H1 (cell line): ENCODE measurements at regions not wholly inside any gene's neighbourhood (a gene's known extent, or its start where the extent isn't known, plus 50 kb on each side); places are given as distances from the start of the nearest gene placed in this dataset.

Source experiments
- CTCF ChIA-PET: fragments of 300-600 bp; sonication (Branson Sonifier 250); formaldehyde crosslinking; loops from one replicate; lab custom pipeline; 2021; ENCODE audit not compliant: partially characterized antibody; lab: Charles Lee
- POLR2A ChIA-PET: fragments of 300-600 bp; sonication (Branson Sonifier 250); formaldehyde crosslinking; loops from one replicate; lab custom pipeline; 2021; ENCODE audit warnings: inconsistent platforms; ENCODE audit not compliant: partially characterized antibody; lab: Charles Lee
- DNase-seq, 2 experiments: peaks; one replicate each; pipeline versions ENCODE4 v3.0.0 to v3.0.0-alpha.2; 2010 to 2022; ENCODE audit warnings: low spot score in 2 of 2, low read depth in 1 of 2, mixed read lengths in 1 of 2
- FAIRE-seq: peaks from 2 replicates; lab custom pipeline; 2011; peaks lifted over from hg19 to GRCh38; lab: Jason Lieb, UNC
- H2AFZ ChIP-seq: 2 replicates; pipeline ENCODE4 v1.8.1; 2012; ENCODE audit warnings: low read length, inconsistent platforms
- H2AK5ac ChIP-seq: 2 replicates; pipeline ENCODE4 v1.6.1; 2013; ENCODE audit warnings: low read depth, low read length
- H2BK120ac ChIP-seq: replicated peaks from 2 replicates; pipeline ENCODE3; 2013; ENCODE audit warnings: low read depth, low read length, inconsistent platforms
- H2BK12ac ChIP-seq: 2 replicates; pipeline ENCODE4 v1.6.1; 2013; ENCODE audit warnings: low read depth, low read length
- H2BK15ac ChIP-seq: 2 replicates; pipeline ENCODE4 v1.6.1; 2013; ENCODE audit warnings: low read length
- H2BK20ac ChIP-seq: 2 replicates; pipeline ENCODE4 v1.6.1; 2013; ENCODE audit warnings: low read length
- H2BK5ac ChIP-seq: 2 replicates; pipeline ENCODE4 v1.6.1; 2013; ENCODE audit warnings: low read depth, low read length
- H3K14ac ChIP-seq: 2 replicates; pipeline ENCODE4 v1.6.1; 2013; ENCODE audit warnings: inconsistent platforms; ENCODE audit not compliant: insufficient read length
- H3K18ac ChIP-seq: 2 replicates; pipeline ENCODE4 v1.6.1; 2013; ENCODE audit warnings: low read length; ENCODE audit errors: extremely low read depth
- H3K23ac ChIP-seq: 2 replicates; pipeline ENCODE4 v1.6.1; 2013; ENCODE audit warnings: inconsistent platforms; ENCODE audit not compliant: insufficient read length
- H3K23me2 ChIP-seq: 2 replicates; pipeline ENCODE4 v1.6.1; 2013; ENCODE audit warnings: low read depth, low read length
- H3K27ac ChIP-seq: 2 replicates; pipeline ENCODE4 v1.6.1; 2011; ENCODE audit warnings: low read depth, low read length, inconsistent platforms
- H3K27me3 ChIP-seq, 4 experiments: replicated peaks in 1 of 4; 1 replicate in 1 of 4; 2 replicates in 3 of 4; pipeline versions ENCODE4 v1.6.1 to v1.8.1; 2011 to 2013; ENCODE audit warnings: low read length in 3 of 4, mild to moderate bottlenecking in 3 of 4, inconsistent platforms in 2 of 4, mixed read lengths in 2 of 4, moderate library complexity in 1 of 4; ENCODE audit not compliant: control insufficient read depth in 3 of 4, insufficient read depth in 3 of 4; ENCODE audit errors: extremely low read depth in 1 of 4
- H3K36me3 ChIP-seq, 4 experiments: 2 replicates each; pipeline versions ENCODE4 v1.6.1 to v1.8.1; 2011 to 2013; ENCODE audit warnings: mild to moderate bottlenecking in 4 of 4, low read length in 3 of 4, moderate library complexity in 2 of 4, control low read depth in 1 of 4, inconsistent platforms in 1 of 4; ENCODE audit not compliant: insufficient read depth in 4 of 4, control insufficient read depth in 2 of 4
- H3K4ac ChIP-seq: replicated peaks from 2 replicates; pipeline ENCODE3; 2013; ENCODE audit warnings: low read length, low read depth, mixed read lengths, inconsistent platforms; ENCODE audit not compliant: insufficient read length
- H3K4me1 ChIP-seq, 4 experiments: replicated peaks in 1 of 4; 1 replicate in 1 of 4; 2 replicates in 3 of 4; pipeline versions ENCODE4 v1.6.1 to v1.8.1; 2011 to 2013; ENCODE audit warnings: low read length in 3 of 4, inconsistent platforms in 2 of 4, mixed read lengths in 1 of 4; ENCODE audit not compliant: insufficient read depth in 4 of 4, control insufficient read depth in 3 of 4
- H3K4me2 ChIP-seq, 2 experiments: 2 replicates each; pipeline versions ENCODE4 v1.6.1 to v1.8.1; 2011 to 2013; ENCODE audit warnings: low read depth in 2 of 2, low read length in 2 of 2, control low read depth in 1 of 2, inconsistent platforms in 1 of 2, mild to moderate bottlenecking in 1 of 2; ENCODE audit not compliant: insufficient read depth in 1 of 2
- H3K4me3 ChIP-seq, 4 experiments: fragments of 200-600, 300-600 bp in 1 of 4; sonication (generic), shearing (Covaris generic), sonication (Bioruptor Twin) in 1 of 4; 2 replicates each; pipeline versions ENCODE4 v1.5.1 to v1.8.1; 2011 to 2016; ENCODE audit warnings: low read length in 4 of 4, low read depth in 3 of 4, control low read depth in 2 of 4, inconsistent platforms in 2 of 4, mild to moderate bottlenecking in 2 of 4, mixed read lengths in 1 of 4, moderate library complexity in 1 of 4; ENCODE audit not compliant: insufficient read depth in 2 of 4; ENCODE audit errors: extremely low read depth in 1 of 4
- H3K56ac ChIP-seq: replicated peaks from 2 replicates; pipeline ENCODE3; 2013; ENCODE audit warnings: low read depth, mild to moderate bottlenecking, mixed read lengths, low read length, inconsistent platforms; ENCODE audit not compliant: insufficient read length
- H3K79me1 ChIP-seq: 2 replicates; pipeline ENCODE4 v1.6.1; 2013; ENCODE audit warnings: low read depth, low read length, control low read depth
- H3K79me2 ChIP-seq, 2 experiments: 2 replicates each; pipeline versions ENCODE4 v1.6.1 to v1.8.1; 2012 to 2013; ENCODE audit warnings: low read length in 2 of 2, mild to moderate bottlenecking in 2 of 2, inconsistent platforms in 1 of 2; ENCODE audit not compliant: insufficient read depth in 2 of 2, control insufficient read depth in 1 of 2
- H3K9ac ChIP-seq, 4 experiments: replicated peaks in 1 of 4; 1 replicate in 1 of 4; 2 replicates in 3 of 4; pipeline versions ENCODE4 v1.6.1 to v1.8.1; 2011 to 2013; ENCODE audit warnings: low read depth in 3 of 4, low read length in 3 of 4, control low read depth in 2 of 4, mild to moderate bottlenecking in 2 of 4, moderate library complexity in 2 of 4, inconsistent platforms in 1 of 4; ENCODE audit errors: extremely low read depth in 1 of 4
- H3K9me3 ChIP-seq, 2 experiments: 2 replicates each; pipeline versions ENCODE4 v1.6.1 to v1.8.1; 2012 to 2013; ENCODE audit warnings: mild to moderate bottlenecking in 2 of 2, moderate library complexity in 2 of 2, control low read depth in 1 of 2, inconsistent platforms in 1 of 2, low read depth in 1 of 2, low read length in 1 of 2, mixed read lengths in 1 of 2; ENCODE audit not compliant: insufficient read depth in 2 of 2
- H4K20me1 ChIP-seq, 2 experiments: replicated peaks in 1 of 2; 2 replicates each; pipeline versions ENCODE3 to v1.8.1; 2011 to 2013; ENCODE audit warnings: inconsistent platforms in 2 of 2, low read length in 2 of 2, mild to moderate bottlenecking in 1 of 2; ENCODE audit not compliant: insufficient read depth in 2 of 2, control insufficient read depth in 1 of 2
- H4K5ac ChIP-seq: 2 replicates; pipeline ENCODE4 v1.6.1; 2013; ENCODE audit warnings: low read length, low read depth, mixed read lengths, inconsistent platforms; ENCODE audit not compliant: insufficient read length
- H4K8ac ChIP-seq: 2 replicates; pipeline ENCODE4 v1.8.0; 2013; ENCODE audit warnings: mild to moderate bottlenecking, moderate library complexity, low read length, inconsistent platforms; ENCODE audit not compliant: insufficient read depth; ENCODE audit errors: extremely low read depth
- H4K91ac ChIP-seq: replicated peaks from 2 replicates; pipeline ENCODE3; 2013; ENCODE audit warnings: low read length, mixed read lengths, inconsistent platforms; ENCODE audit not compliant: insufficient read length
- CTBP2 ChIP-seq: IDR thresholded peaks from 2 replicates; pipeline ENCODE4 v1.7.0; 2011; ENCODE audit warnings: borderline replicate concordance, mild to moderate bottlenecking, moderate library complexity, mixed read lengths, low read length; ENCODE audit not compliant: insufficient read depth, insufficient read length
- CTCF ChIP-seq, 3 experiments: IDR thresholded peaks; 1 replicate in 2 of 3; 2 replicates in 1 of 3; pipeline versions ENCODE4 v1.5.1 to v1.6.1; 2011; ENCODE audit warnings: low read length in 3 of 3, mild to moderate bottlenecking in 3 of 3, inconsistent platforms in 2 of 3, low read depth in 1 of 3, moderate library complexity in 1 of 3; ENCODE audit not compliant: insufficient read depth in 1 of 3; ENCODE audit errors: control extremely low read depth in 1 of 3
- RAD21 ChIP-seq, 2 experiments: IDR thresholded peaks in 1 of 2; conservative IDR thresholded peaks in 1 of 2; 2 replicates each; pipeline ENCODE4 v1.6.1; 2011; ENCODE audit warnings: low read depth in 2 of 2, low read length in 2 of 2, improper control_type of control experiment in 1 of 2, inconsistent platforms in 1 of 2, mild to moderate bottlenecking in 1 of 2, moderate library complexity in 1 of 2
- USF2 ChIP-seq: IDR thresholded peaks from 2 replicates; pipeline ENCODE4 v1.6.1; 2011; ENCODE audit warnings: low read length, improper control_type of control experiment
- WGBS, 2 experiments: shearing (Covaris generic) in 1 of 2; methylation state at CpG; one replicate each; pipeline versions ENCODE4 v1.1.6 to v1.1.7; 2013 to 2015; ENCODE audit warnings: low lambda C conversion rate in 2 of 2, mixed read lengths in 2 of 2, inconsistent platforms in 1 of 2, low coverage in 1 of 2, missing lambda C conversion rate in 1 of 2; ENCODE audit not compliant: insufficient replicate concordance in 2 of 2, insufficient coverage in 1 of 2, insufficient read length in 1 of 2; ENCODE audit errors: extremely low coverage in 1 of 2, missing lambda C conversion rate in 1 of 2; 5-methylcytosine and 5-hydroxymethylcytosine counted together

DNA sequence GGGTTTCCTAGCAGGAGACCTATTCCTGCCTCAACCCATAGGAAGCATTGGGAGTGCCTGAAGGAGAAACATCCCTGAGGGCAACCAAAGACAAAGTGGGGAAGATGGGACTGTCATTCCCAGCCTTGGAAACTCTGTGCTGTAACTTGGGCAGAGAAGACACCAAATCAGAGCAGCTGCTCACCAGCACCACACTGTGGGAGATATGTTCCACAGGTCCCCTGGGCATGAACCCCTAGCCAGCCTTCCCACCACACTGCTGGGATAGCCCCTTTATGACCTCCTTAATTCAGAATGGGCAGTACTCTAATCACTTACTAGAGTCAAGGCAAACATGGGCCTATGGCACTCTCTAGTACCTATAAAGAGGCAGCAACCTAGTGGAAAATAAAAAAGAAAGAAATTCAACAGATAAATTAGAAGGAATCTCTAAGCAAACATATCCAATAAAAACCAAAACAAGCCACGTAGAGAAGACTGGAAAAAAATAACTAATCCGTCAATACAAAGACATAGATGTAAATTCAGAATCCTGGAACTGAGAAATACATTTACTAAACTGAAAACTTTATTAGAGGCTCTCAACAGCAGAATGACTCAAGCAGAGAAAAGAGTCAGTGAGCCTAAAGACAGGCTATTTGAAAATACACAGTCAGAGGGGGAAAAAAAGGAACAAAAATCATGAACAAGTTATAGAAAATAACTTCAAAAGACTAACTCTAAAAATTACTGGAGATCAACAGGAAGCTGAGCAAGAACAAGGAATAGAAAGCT is 878.4 kb upstream of the FRG1 start:
- peak overlapping the region; percentile 81 for H2BK120ac ChIP-seq

More for the DNA sequence above, 878.4 kb upstream of the FRG1 start:
- 0 out of 2 replicates have a peak overlapping the region, but pooled peaks have one; percentile 26 for H2BK15ac ChIP-seq
- no peaks in the 10 kb centered on the region for H3K27me3 ChIP-seq
- no peaks in the 10 kb centered on the region for H3K23me2 ChIP-seq
- peaks cover 10 to 17% (median 13%) of the 10 kb centered on the region in 4 experiments for H3K4me1 ChIP-seq
- no peak overlapping the region for H3K56ac ChIP-seq
- no peak overlapping the region for H3K9ac ChIP-seq
- no peak overlapping the region for H3K14ac ChIP-seq
- ChIA-PET CTCF (interaction anchor here (0.6 to 1.3 kb wide), 5 partner anchors 34 to 591 kb away, joined by 3 to 5 read pairs (median 3); no protein-coding TSS in a partner anchor), POLR2A (no interaction called here)
- no peak overlapping the region for H3K4me2 ChIP-seq
- H2AK5ac ChIP-seq: no peak overlapping the region
- no peak overlapping the region for H4K91ac ChIP-seq
- H3K27ac ChIP-seq: no peak overlapping the region
- peaks cover 0 to 5% of the 10 kb centered on the region in 2 experiments; a peak in 1 of 4 replicates for H3K9me3 ChIP-seq
- peaks cover 0 to 5% (median 0%) of the 10 kb centered on the region in 4 experiments; a peak in 1 of 8 replicates for H3K36me3 ChIP-seq
- H3K79me2 ChIP-seq: no peaks in the 10 kb centered on the region
- no peak for FAIRE-seq
- no peak overlapping the region for H3K4me3 ChIP-seq
- H4K8ac ChIP-seq: no peak overlapping the region
- TF ChIP-seq CTBP2: no peak
- peak; percentile 53 to 62 for TF ChIP-seq RAD21 (IDR thresholded peaks at IDR 0.05 in 1 of 2, conservative IDR thresholded peaks at IDR 0.05 in 1 of 2; ENCODE audit: low read depth in 2 of 2, low read length in 2 of 2)
- peak; percentile 34 to 54 (median 38) for TF ChIP-seq CTCF (IDR thresholded peaks at IDR 0.05; ENCODE audit: control extremely low read depth in 1 of 3, insufficient read depth in 1 of 3, low read depth in 1 of 3, low read length in 3 of 3)
- no peak for TF ChIP-seq USF2
- H2BK5ac ChIP-seq: 0 out of 2 replicates have a peak overlapping the region, but pooled peaks have one; percentile 63
- H2AFZ ChIP-seq: no peak overlapping the region
- H3K4ac ChIP-seq: no peak overlapping the region
- peak overlapping the region; percentile 93 for H2BK12ac ChIP-seq
- 91% methylated on average over 2 of the region's 2 CpGs; no CpG with 5 or more reads in 1 of the 2 experiments for WGBS, 2 experiments
- H2BK20ac ChIP-seq: peak overlapping the region; percentile 99
- no peak overlapping the region for H3K23ac ChIP-seq
- H4K5ac ChIP-seq: no peak overlapping the region
- H3K18ac ChIP-seq: peak overlapping the region; percentile 71; the same call in 1 of the 2 replicates
- no peak for DNase-seq
- H4K20me1 ChIP-seq: no peaks in the 10 kb centered on the region
- H3K79me1 ChIP-seq: no peaks in the 10 kb centered on the region
